GM23338 (cell line): ENCODE measurements at regions not wholly inside any gene's neighbourhood (a gene's known extent, or its start where the extent isn't known, plus 50 kb on each side); places are given as distances from the start of the nearest gene placed in this dataset.

Source experiments
- ATAC-seq: fragments of 200-7000 bp; cut with Tn5 transposase; 3 replicates; pipeline ENCODE4 v1.9.1; 2020
- DNase-seq: peaks from one replicate; pipeline ENCODE4 v3.0.0-alpha.2; 2015; ENCODE audit warnings: low spot score
- H2AFZ ChIP-seq: fragments of 200-600 bp; sonication (generic); 2 replicates; pipeline ENCODE4 v1.8.0; 2016; ENCODE audit warnings: antibody characterized with exemption, mild to moderate bottlenecking, moderate library complexity
- H3F3A ChIP-seq: fragments of 200-600 bp; sonication (generic); replicated peaks from 2 replicates; pipeline ENCODE4 v1.8.0; 2017; ENCODE audit warnings: antibody characterized with exemption, mixed run types, low read depth
- H3K27ac ChIP-seq: fragments of 200-600 bp; sonication (generic); 2 replicates; pipeline ENCODE4 v1.6.1; 2016; ENCODE audit warnings: low read depth
- H3K27me3 ChIP-seq: fragments of 200-600 bp; sonication (generic); 2 replicates; pipeline ENCODE4 v1.8.0; 2016; ENCODE audit warnings: mild to moderate bottlenecking, mixed run types, moderate library complexity; ENCODE audit not compliant: insufficient read depth
- H3K36me3 ChIP-seq: fragments of 200-600 bp; sonication (generic); 2 replicates; pipeline ENCODE4 v1.8.0; 2016; ENCODE audit warnings: mild to moderate bottlenecking; ENCODE audit not compliant: insufficient read depth
- H3K4me1 ChIP-seq: fragments of 200-600 bp; sonication (generic); 2 replicates; pipeline ENCODE4 v1.8.0; 2016; ENCODE audit warnings: mild to moderate bottlenecking, moderate library complexity; ENCODE audit not compliant: insufficient read depth
- H3K4me2 ChIP-seq: fragments of 200-600 bp; sonication (generic); 2 replicates; pipeline ENCODE4 v1.7.1; 2017; ENCODE audit warnings: mixed run types
- H3K4me3 ChIP-seq: fragments of 200-600 bp; sonication (generic); 2 replicates; pipeline ENCODE4 v1.6.1; 2016; ENCODE audit warnings: mixed run types
- H3K79me2 ChIP-seq: fragments of 200-600 bp; sonication (generic); replicated peaks from 2 replicates; pipeline ENCODE4 v1.8.0; 2017; ENCODE audit warnings: mild to moderate bottlenecking; ENCODE audit not compliant: insufficient read depth
- H3K9me2 ChIP-seq: fragments of 200-600 bp; sonication (generic); 2 replicates; pipeline ENCODE4 v1.8.0; 2017; ENCODE audit not compliant: insufficient read depth
- H4K20me1 ChIP-seq: fragments of 200-600 bp; sonication (generic); replicated peaks from 2 replicates; pipeline ENCODE4 v1.8.0; 2017; ENCODE audit warnings: mild to moderate bottlenecking; ENCODE audit not compliant: insufficient read depth
- H3K27ac Mint-ChIP-seq: 2 replicates; pipeline ENCODE4 v1.8.0; 2020; ENCODE audit warnings: inconsistent platforms, mild to moderate bottlenecking, moderate library complexity, mixed read lengths
- H3K27me3 Mint-ChIP-seq: 3 replicates; pipeline ENCODE4 v1.8.0; 2022; ENCODE audit warnings: low read depth, mild to moderate bottlenecking, moderate library complexity, mixed read lengths, inconsistent platforms; ENCODE audit not compliant: insufficient read depth, poor library complexity
- H3K36me3 Mint-ChIP-seq: 3 replicates; pipeline ENCODE4 v1.8.0; 2021; ENCODE audit warnings: low read depth, mild to moderate bottlenecking, inconsistent platforms, moderate library complexity, mixed read lengths
- H3K4me1 Mint-ChIP-seq: 3 replicates; pipeline ENCODE4 v1.8.0; 2020; ENCODE audit warnings: mild to moderate bottlenecking, inconsistent platforms, mixed read lengths
- H3K4me3 Mint-ChIP-seq: 3 replicates; pipeline ENCODE4 v1.8.0; 2021; ENCODE audit warnings: moderate library complexity, mild to moderate bottlenecking, inconsistent platforms, mixed read lengths
- H3K9me3 Mint-ChIP-seq: 3 replicates; pipeline ENCODE4 v1.8.0; 2020; ENCODE audit warnings: moderate library complexity, mild to moderate bottlenecking, inconsistent platforms, mixed read lengths
- CREB1 ChIP-seq: fragments of 250-450 bp; sonication (Bioruptor Pico); IDR thresholded peaks from 2 replicates; pipeline ENCODE4 v1.5.0; 2020; ENCODE audit warnings: low read depth, mild to moderate bottlenecking, moderate library complexity
- ETS1 ChIP-seq: IDR thresholded peaks from 2 replicates; pipeline ENCODE4 v1.6.1; 2016; ENCODE audit warnings: antibody characterized with exemption
- EZH2 ChIP-seq: fragments of 200-600 bp; sonication (generic); IDR thresholded peaks from one replicate; pipeline ENCODE4 v1.8.0; 2017; ENCODE audit warnings: antibody characterized with exemption, mild to moderate bottlenecking, low read depth; ENCODE audit not compliant: unreplicated experiment
- EZH2phosphoT487 ChIP-seq: fragments of 200-600 bp; sonication (generic); IDR thresholded peaks from one replicate; pipeline ENCODE4 v1.8.1; 2018; ENCODE audit warnings: antibody characterized with exemption; ENCODE audit not compliant: unreplicated experiment
- POLR2AphosphoS5 ChIP-seq: IDR thresholded peaks from 2 replicates; pipeline ENCODE4 v1.6.1; 2016; ENCODE audit warnings: antibody characterized with exemption, low read depth
- REST ChIP-seq: IDR thresholded peaks from one replicate; pipeline ENCODE4 v1.6.1; 2018; ENCODE audit warnings: antibody characterized with exemption; ENCODE audit not compliant: unreplicated experiment
- STAT1 ChIP-seq: IDR thresholded peaks from one replicate; pipeline ENCODE4 v1.6.1; 2016; ENCODE audit warnings: antibody characterized with exemption; ENCODE audit not compliant: unreplicated experiment
- ZNF331 ChIP-seq: fragments of 250-450 bp; sonication (Bioruptor Pico); IDR thresholded peaks from 2 replicates; pipeline ENCODE4 v1.5.0; 2020; ENCODE audit warnings: low read depth, mild to moderate bottlenecking, moderate library complexity
- ZNF462 ChIP-seq: fragments of 250-450 bp; sonication (Bioruptor Pico); IDR thresholded peaks from 2 replicates; pipeline ENCODE4 v1.5.0; 2020; ENCODE audit warnings: mild to moderate bottlenecking, moderate library complexity

- Mint-ChIP-seq H3K27me3 (peaks cover 7% of the 10 kb centered on the region), H3K9me3 (peaks cover 5% of the 10 kb centered on the region; the same call in 1 of the 3 replicates), H3K27ac (no peak overlapping the region), H3K4me3 (no peak overlapping the region), H3K36me3 (no peaks in the 10 kb centered on the region), H3K4me1 (peaks cover 2% of the 10 kb centered on the region; the same call in 2 of the 3 replicates)
- Histone ChIP-seq H3F3A (no peaks in the 10 kb centered on the region), H3K9me2 (no peaks in the 10 kb centered on the region), H3K36me3 (no peaks in the 10 kb centered on the region), H3K27ac (no peak overlapping the region), H3K4me3 (no peak overlapping the region), H4K20me1 (no peaks in the 10 kb centered on the region), H3K4me2 (no peak overlapping the region), H3K4me1 (no peaks in the 10 kb centered on the region), H2AFZ (no peak overlapping the region), H3K79me2 (no peaks in the 10 kb centered on the region), H3K27me3 (no peaks in the 10 kb centered on the region)
- no peak for DNase-seq
- TF ChIP-seq ETS1, result no peak
- ATAC-seq, result no peak
Measured at GRCh38 chr17:79356839-79357447, 253.9 kb downstream of the RBFOX3 start.

- no peak overlapping the region for H3K27ac ChIP-seq
- H3K79me2 ChIP-seq, result no peaks in the 10 kb centered on the region
- no peaks in the 10 kb centered on the region; the same call in 2 of the 3 replicates for H3K36me3 Mint-ChIP-seq
- H4K20me1 ChIP-seq, result no peaks in the 10 kb centered on the region
- no peaks in the 10 kb centered on the region for H3K9me2 ChIP-seq
- H3K27me3 Mint-ChIP-seq, result peaks cover 6% of the 10 kb centered on the region
- DNase-seq (no peak), ATAC-seq (no peak)
- H3K36me3 ChIP-seq, result no peaks in the 10 kb centered on the region
- H3K4me1 ChIP-seq, result no peaks in the 10 kb centered on the region
- H3K4me2 ChIP-seq, result no peak overlapping the region
- H3K4me3 Mint-ChIP-seq, result no peak overlapping the region
- H3K4me3 ChIP-seq, result no peak overlapping the region
- peaks cover 2% of the 10 kb centered on the region; the same call in 2 of the 3 replicates for H3K4me1 Mint-ChIP-seq
- H3K9me3 Mint-ChIP-seq, result peaks cover 5% of the 10 kb centered on the region; the same call in 1 of the 3 replicates
- no peak overlapping the region for H3K27ac Mint-ChIP-seq
- no peaks in the 10 kb centered on the region for H3F3A ChIP-seq
- no peaks in the 10 kb centered on the region for H3K27me3 ChIP-seq
- H2AFZ ChIP-seq, result no peak overlapping the region
- TF ChIP-seq EZH2phosphoT487 (no peak), POLR2AphosphoS5 (no peak), ZNF331 (no peak), STAT1 (no peak), REST (no peak), ZNF462 (no peak), EZH2 (no peak), CREB1 (CRISPR knock-in tag) (no peak)
Measured at GRCh38 chr17:79355165-79355564, 255.7 kb downstream of the RBFOX3 start.
